ENCODE measurements at regions not wholly inside any gene's neighbourhood (a gene's known extent, or its start where the extent isn't known, plus 50 kb on each side); places are given as distances from the start of the nearest gene placed in this dataset.

- DNase-seq (ENCODE audit: low spot score): no peak
- in situ Hi-C loops (cut with HindIII; ENCODE audit: low sequenced_read_pairs): no loop called here
Observed at GRCh38 chr10:78696791-78697395, 371.9 kb upstream of the ZMIZ1 start.

GRCh38 chr10:78699971-78700370 is 368.8 kb upstream of the ZMIZ1 start:
- in situ Hi-C loops (cut with HindIII; ENCODE audit: low sequenced_read_pairs): no loop called here
- peak; percentile 28 for DNase-seq (ENCODE audit: low spot score)

- in situ Hi-C loops (cut with HindIII; ENCODE audit: low sequenced_read_pairs): no loop called here
- DNase-seq (ENCODE audit: low spot score): peak; percentile 29
Observed at GRCh38 chr10:78700413-78700812, 368.4 kb upstream of the ZMIZ1 start.

- DNase-seq (ENCODE audit: low spot score): no peak
- in situ Hi-C loops (cut with HindIII; ENCODE audit: low sequenced_read_pairs): no loop called here
Observed at GRCh38 chr10:78700816-78701520, 367.8 kb upstream of the ZMIZ1 start.

- DNase-seq (ENCODE audit: low spot score): no peak
- in situ Hi-C loops (cut with HindIII; ENCODE audit: low sequenced_read_pairs): no loop called here
Observed at GRCh38 chr10:78702186-78702585, 366.6 kb upstream of the ZMIZ1 start.

GRCh38 chr10:78702876-78703275 is 365.9 kb upstream of the ZMIZ1 start:
- in situ Hi-C loops (cut with HindIII; ENCODE audit: low sequenced_read_pairs): no loop called here
- DNase-seq (ENCODE audit: low spot score): no peak

- DNase-seq (ENCODE audit: low spot score): no peak
- in situ Hi-C loops (cut with HindIII; ENCODE audit: low sequenced_read_pairs): no loop called here
Observed at GRCh38 chr10:78703593-78703992, 365.2 kb upstream of the ZMIZ1 start.

- DNase-seq (ENCODE audit: low spot score): no peak
- in situ Hi-C loops (cut with HindIII; ENCODE audit: low sequenced_read_pairs): no loop called here
Observed at GRCh38 chr10:78706256-78706655, 362.5 kb upstream of the ZMIZ1 start.

GRCh38 chr10:78706726-78707540 is 361.8 kb upstream of the ZMIZ1 start:
- DNase-seq (ENCODE audit: low spot score): no peak
- in situ Hi-C loops (cut with HindIII; ENCODE audit: low sequenced_read_pairs): no loop called here

- in situ Hi-C loops (cut with HindIII; ENCODE audit: low sequenced_read_pairs): no loop called here
- no peak for DNase-seq (ENCODE audit: low spot score)
Observed at GRCh38 chr10:78707745-78708144, 361.0 kb upstream of the ZMIZ1 start.

GRCh38 chr10:78712147-78712546 is 356.6 kb upstream of the ZMIZ1 start:
- DNase-seq (ENCODE audit: low spot score): no peak
- in situ Hi-C loops (cut with HindIII; ENCODE audit: low sequenced_read_pairs): no loop called here

- in situ Hi-C loops (cut with HindIII; ENCODE audit: low sequenced_read_pairs): no loop called here
- no peak for DNase-seq (ENCODE audit: low spot score)
Observed at GRCh38 chr10:78713659-78714058, 355.1 kb upstream of the ZMIZ1 start.

GRCh38 chr10:78714225-78714624 is 354.5 kb upstream of the ZMIZ1 start:
- DNase-seq (ENCODE audit: low spot score): no peak
- in situ Hi-C loops (cut with HindIII; ENCODE audit: low sequenced_read_pairs): no loop called here

- in situ Hi-C loops (cut with HindIII; ENCODE audit: low sequenced_read_pairs): no loop called here
- no peak for DNase-seq (ENCODE audit: low spot score)
Observed at GRCh38 chr10:78715435-78715834, 353.3 kb upstream of the ZMIZ1 start.

GRCh38 chr10:78716043-78716660 is 352.6 kb upstream of the ZMIZ1 start:
- in situ Hi-C loops (cut with HindIII; ENCODE audit: low sequenced_read_pairs): no loop called here
- no peak for DNase-seq (ENCODE audit: low spot score)

GRCh38 chr10:78717200-78717599 is 351.6 kb upstream of the ZMIZ1 start:
- DNase-seq (ENCODE audit: low spot score): no peak
- in situ Hi-C loops (cut with HindIII; ENCODE audit: low sequenced_read_pairs): no loop called here

GRCh38 chr10:78718032-78718572 is 350.7 kb upstream of the ZMIZ1 start:
- in situ Hi-C loops (cut with HindIII; ENCODE audit: low sequenced_read_pairs): no loop called here
- no peak for DNase-seq (ENCODE audit: low spot score)

- in situ Hi-C loops (cut with HindIII; ENCODE audit: low sequenced_read_pairs): no loop called here
Observed at GRCh38 chr10:78719276-78719675, 349.5 kb upstream of the ZMIZ1 start.

GRCh38 chr10:78720091-78720490 is 348.7 kb upstream of the ZMIZ1 start:
- in situ Hi-C loops (cut with HindIII; ENCODE audit: low sequenced_read_pairs): no loop called here
- no peak for DNase-seq (ENCODE audit: low spot score)

More at GRCh38 chr10:78719276-78719675, 349.5 kb upstream of the ZMIZ1 start:
- no peak for DNase-seq (ENCODE audit: low spot score)

- no peak for DNase-seq (ENCODE audit: low spot score)
- in situ Hi-C loops (cut with HindIII; ENCODE audit: low sequenced_read_pairs): no loop called here
Observed at GRCh38 chr10:78721231-78721630, 347.5 kb upstream of the ZMIZ1 start.
